ENCODE measurements at regions not wholly inside any gene's neighbourhood (a gene's known extent, or its start where the extent isn't known, plus 50 kb on each side); places are given as distances from the start of the nearest gene placed in this dataset.

- Mint-ChIP-seq H3K36me3 (no peaks in the 10 kb centered on the region), H3K4me1 (no peaks in the 10 kb centered on the region), H3K4me3 (no peak overlapping the region), H3K27ac (no peak overlapping the region), H3K9me3 (no peaks in the 10 kb centered on the region), H3K27me3 (ENCODE audit: low read depth) (peaks cover 15% of the 10 kb centered on the region)
- no peak for TF ChIP-seq CTCF (IDR thresholded peaks at IDR 0.05; ENCODE audit: unreplicated experiment)
- DNase-seq (ENCODE audit: low spot score in 2 of 2, unreplicated experiment in 2 of 2), result no peak
Observed at GRCh38 chr18:75524841-75525240, 97.3 kb upstream of the SMIM21 start.

DNA sequence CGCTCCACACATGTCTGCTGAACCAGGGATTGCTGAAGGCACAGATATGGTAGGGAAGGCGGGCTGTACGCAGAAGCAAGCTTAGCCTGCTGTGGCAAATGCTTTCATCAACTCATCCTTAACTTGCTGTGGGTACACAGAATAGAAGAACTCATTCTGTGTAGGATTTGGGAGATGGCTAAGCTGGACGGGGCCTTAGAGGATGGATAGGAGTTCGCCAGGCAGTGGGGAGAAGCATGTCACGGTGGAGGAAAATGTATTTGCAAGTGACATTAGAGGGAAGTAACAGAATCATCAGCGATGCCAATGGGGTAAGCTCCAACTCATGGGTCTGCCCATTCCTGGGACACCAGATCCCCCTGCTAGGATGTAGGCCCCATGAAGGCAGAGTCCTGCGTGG, 96.7 kb upstream of the SMIM21 start:
- Mint-ChIP-seq H3K4me1 (no peaks in the 10 kb centered on the region), H3K9me3 (no peaks in the 10 kb centered on the region), H3K36me3 (no peaks in the 10 kb centered on the region), H3K27ac (no peak overlapping the region), H3K4me3 (no peak overlapping the region), H3K27me3 (ENCODE audit: low read depth) (peaks cover 15% of the 10 kb centered on the region)
- DNase-seq (ENCODE audit: low spot score in 2 of 2, unreplicated experiment in 2 of 2), result no peak
- TF ChIP-seq CTCF (IDR thresholded peaks at IDR 0.05; ENCODE audit: unreplicated experiment), result no peak

GRCh38 chr18:75521816-75522215, 94.3 kb upstream of the SMIM21 start:
- peaks cover 5% of the 10 kb centered on the region for H3K27me3 Mint-ChIP-seq (ENCODE audit: low read depth)
- no peak for TF ChIP-seq CTCF (IDR thresholded peaks at IDR 0.05; ENCODE audit: unreplicated experiment)
- H3K27ac Mint-ChIP-seq, result no peak overlapping the region
- no peak for DNase-seq (ENCODE audit: low spot score in 2 of 2, unreplicated experiment in 2 of 2)
- no peaks in the 10 kb centered on the region for H3K9me3 Mint-ChIP-seq
- no peaks in the 10 kb centered on the region for H3K36me3 Mint-ChIP-seq
- H3K4me1 Mint-ChIP-seq, result no peaks in the 10 kb centered on the region
- H3K4me3 Mint-ChIP-seq, result no peak overlapping the region

DNA sequence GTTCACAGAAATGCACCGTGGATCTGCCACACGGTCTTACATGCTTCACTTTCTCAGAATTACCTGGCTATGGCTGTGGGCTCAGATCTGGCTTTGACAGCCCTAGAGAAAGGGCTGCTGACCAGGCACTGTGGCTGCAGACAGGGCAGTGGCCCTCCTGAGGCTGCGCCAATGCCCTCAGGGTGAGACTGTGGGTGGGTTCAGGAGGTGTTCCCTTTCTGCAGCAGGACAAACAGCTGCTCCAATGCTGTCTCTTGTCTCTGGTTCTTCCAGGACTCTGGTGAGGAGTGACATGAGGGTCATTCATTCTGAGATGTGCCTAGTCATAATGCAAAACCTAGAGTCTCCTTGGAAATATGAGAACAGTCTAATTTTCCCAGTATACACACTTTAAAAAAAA, 90.5 kb upstream of the SMIM21 start:
- TF ChIP-seq CTCF (IDR thresholded peaks at IDR 0.05; ENCODE audit: unreplicated experiment), result no peak
- Mint-ChIP-seq H3K36me3 (no peaks in the 10 kb centered on the region), H3K4me3 (no peak overlapping the region), H3K27ac (no peak overlapping the region), H3K4me1 (no peaks in the 10 kb centered on the region), H3K27me3 (ENCODE audit: low read depth) (no peaks in the 10 kb centered on the region), H3K9me3 (peaks cover 20% of the 10 kb centered on the region)
- DNase-seq (ENCODE audit: low spot score in 2 of 2, unreplicated experiment in 2 of 2), result no peak

- no peak overlapping the region for H3K27ac Mint-ChIP-seq
- H3K36me3 Mint-ChIP-seq, result peaks cover 6% of the 10 kb centered on the region
- no peak for TF ChIP-seq CTCF (IDR thresholded peaks at IDR 0.05; ENCODE audit: unreplicated experiment)
- H3K4me3 Mint-ChIP-seq, result no peak overlapping the region
- H3K9me3 Mint-ChIP-seq, result peaks cover 27% of the 10 kb centered on the region
- H3K4me1 Mint-ChIP-seq, result no peaks in the 10 kb centered on the region
- H3K27me3 Mint-ChIP-seq (ENCODE audit: low read depth), result no peaks in the 10 kb centered on the region
- no peak for DNase-seq (ENCODE audit: low spot score in 2 of 2, unreplicated experiment in 2 of 2)
Observed at GRCh38 chr18:75517286-75517685, 89.8 kb upstream of the SMIM21 start.

DNA sequence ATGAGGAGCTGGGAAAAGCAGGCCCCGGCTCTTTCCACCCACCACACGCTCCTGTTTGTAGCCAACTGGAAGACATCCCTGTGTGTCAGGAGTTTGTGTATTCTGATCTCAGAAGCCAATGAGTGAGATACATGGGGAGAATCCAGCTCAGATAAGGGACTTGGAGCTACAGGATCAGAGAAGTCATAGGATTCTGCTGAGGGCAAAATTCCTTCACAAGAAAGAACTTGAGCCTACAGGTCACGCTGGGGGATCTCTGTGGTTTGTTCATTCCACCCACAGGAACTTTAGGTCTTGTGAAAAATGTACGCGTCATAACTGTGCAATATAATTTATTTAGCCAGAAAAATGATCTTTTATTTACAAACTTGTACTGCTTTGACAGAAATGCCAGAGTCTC, 80.1 kb upstream of the SMIM21 start:
- TF ChIP-seq CTCF (IDR thresholded peaks at IDR 0.05; ENCODE audit: unreplicated experiment), result no peak
- Mint-ChIP-seq H3K4me3 (no peak overlapping the region), H3K36me3 (peaks cover 11% of the 10 kb centered on the region), H3K9me3 (peaks cover 11% of the 10 kb centered on the region), H3K27me3 (ENCODE audit: low read depth) (no peaks in the 10 kb centered on the region), H3K27ac (no peak overlapping the region), H3K4me1 (peaks cover 7% of the 10 kb centered on the region)
- no peak for DNase-seq (ENCODE audit: low spot score in 2 of 2, unreplicated experiment in 2 of 2)
